HG02840 (cell line): ENCODE measurements at regions not wholly inside any gene's neighbourhood (a gene's known extent, or its start where the extent isn't known, plus 50 kb on each side); places are given as distances from the start of the nearest gene placed in this dataset.

Experiments used
- ATAC-seq: cut with Tn5 transposase; IDR thresholded peaks from one replicate; pipeline ENCODE4 v1.9.1; 2021; ENCODE audit warnings: mild to moderate bottlenecking, moderate library complexity, moderate number of reproducible peaks; ENCODE audit not compliant: unreplicated experiment, low FRiP score

DNA sequence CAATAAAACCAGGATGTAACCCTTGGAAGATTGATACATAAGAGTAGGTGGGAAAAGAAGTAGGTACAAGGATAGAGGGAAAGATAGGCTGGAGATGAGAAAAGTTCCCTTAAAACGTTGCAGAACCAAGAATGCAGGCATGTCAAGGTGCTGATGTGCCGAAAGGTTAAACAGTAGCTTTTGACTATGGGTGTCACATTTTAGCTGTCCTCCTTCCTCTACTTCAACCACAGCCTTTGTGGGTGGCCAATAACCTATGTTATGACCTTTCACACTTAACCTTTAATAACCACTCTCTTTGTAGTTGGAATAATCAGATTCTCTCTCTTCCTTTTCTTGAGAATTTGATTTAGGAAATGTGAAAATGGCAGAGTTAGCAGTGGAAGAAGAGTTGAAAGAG lies 184.5 kb upstream of the GAP43 start:
- no peak for ATAC-seq

DNA sequence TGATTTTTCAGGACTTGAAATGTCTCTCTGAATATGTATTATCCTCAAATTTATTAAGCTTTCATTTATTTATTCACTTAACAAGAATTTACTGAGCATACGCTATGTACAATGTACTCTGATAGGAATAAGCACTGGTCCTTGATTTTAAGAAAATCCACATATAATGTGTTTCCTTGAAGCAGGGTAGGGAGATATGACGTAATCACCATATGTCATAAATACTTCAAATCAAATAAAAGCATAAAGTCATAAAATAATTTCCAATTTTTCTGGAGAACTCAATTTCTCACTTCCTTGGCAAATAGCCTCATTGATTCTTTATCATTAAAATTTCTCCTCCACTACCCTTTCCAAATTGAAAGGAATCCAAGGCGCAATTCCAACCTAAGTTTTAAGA lies 177.8 kb upstream of the GAP43 start:
- ATAC-seq: no peak

DNA sequence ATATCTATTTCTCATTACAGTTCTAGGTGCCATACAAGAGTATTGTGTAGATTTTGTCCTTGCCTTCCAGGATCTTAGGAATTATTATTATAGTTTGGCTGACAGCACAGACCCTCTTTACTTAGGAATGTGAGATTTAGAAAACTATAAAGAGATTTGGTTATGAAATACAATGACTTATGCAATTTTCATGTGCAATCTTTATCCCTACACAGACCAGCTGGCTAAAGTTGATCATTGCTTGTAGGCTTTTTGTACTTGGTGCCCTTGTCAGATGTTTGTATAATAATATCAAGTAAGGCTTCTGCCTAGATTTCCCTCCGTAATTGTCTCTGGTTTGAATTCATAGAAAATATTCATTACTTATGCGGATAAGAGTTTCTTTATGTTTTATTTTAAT lies 174.5 kb upstream of the GAP43 start:
- ATAC-seq: no peak

DNA sequence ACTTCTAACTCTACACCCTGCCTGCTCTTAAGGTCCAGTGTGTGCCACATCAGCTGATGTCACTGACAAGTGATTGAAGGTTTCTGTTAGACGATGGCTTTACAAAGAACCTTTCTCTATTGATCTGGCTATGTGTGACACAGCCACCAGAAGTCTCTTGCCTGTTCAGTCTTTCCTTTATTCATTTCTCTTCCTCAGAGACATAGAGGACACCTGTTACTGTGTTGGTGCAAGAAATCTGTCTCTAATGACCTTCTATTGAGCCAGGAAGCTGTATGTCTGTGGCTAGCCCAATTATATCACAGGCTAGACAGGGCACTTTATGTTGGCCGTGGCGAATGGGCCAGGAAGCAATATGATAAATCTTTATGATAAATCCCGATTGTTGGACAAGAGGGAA lies 173.3 kb upstream of the GAP43 start:
- no peak for ATAC-seq

DNA sequence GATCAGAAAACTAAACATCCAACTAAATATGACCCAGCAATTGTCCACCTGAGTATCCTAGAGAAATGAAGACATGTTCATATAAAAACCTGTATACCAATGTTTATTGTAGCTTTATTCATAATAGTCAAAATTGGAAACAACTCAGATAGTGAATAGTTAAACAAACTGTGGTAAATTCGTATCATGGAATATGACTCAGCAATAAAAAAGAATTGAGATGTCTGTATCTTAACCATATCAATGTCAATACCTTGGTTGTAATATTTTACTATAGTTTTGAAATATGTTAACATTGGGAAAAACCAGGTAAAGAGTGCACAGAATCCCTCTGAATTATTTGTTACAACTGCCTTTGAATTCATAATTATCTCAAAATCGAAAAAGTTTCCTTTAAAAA lies 159.3 kb upstream of the GAP43 start:
- no peak for ATAC-seq

DNA sequence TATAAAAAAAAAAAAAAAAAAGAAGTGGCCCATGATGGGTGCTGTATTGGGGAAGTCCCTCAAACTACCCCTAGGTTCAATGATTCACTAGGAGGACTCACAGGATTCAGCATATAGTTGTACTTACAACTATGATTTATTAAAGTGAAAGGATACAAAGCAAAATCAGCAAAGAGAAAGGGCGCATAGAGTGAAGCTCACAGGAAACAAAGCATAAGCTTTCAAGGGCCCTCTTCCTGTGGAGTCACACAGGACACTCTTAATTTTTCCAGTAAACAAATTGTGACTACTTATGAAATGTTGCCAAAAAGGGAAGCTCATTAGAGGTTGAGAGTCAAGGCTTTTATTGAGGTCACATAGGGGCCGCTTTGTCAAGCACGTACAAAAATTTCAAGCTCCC lies 153.7 kb upstream of the GAP43 start:
- peak; percentile 67 for ATAC-seq

DNA sequence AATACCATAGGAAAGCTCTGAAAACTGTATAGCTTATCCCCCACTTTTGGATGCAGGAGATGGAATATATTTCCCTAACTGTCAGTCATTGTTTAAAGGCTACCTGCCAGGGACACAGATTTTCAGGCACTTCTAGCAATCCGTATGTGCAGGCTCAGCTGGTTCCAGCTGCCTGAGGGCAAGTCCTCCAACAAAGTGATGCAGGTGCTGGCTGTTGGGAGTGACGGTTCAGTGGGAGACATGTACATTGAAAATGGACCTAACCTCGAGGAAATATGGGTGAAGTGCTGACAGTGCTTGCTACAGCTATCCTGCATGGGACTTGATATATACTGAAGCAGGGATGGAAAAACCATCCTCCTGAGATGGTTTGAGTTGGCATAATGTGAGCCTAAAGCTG lies 153.1 kb upstream of the GAP43 start:
- ATAC-seq: no peak

DNA sequence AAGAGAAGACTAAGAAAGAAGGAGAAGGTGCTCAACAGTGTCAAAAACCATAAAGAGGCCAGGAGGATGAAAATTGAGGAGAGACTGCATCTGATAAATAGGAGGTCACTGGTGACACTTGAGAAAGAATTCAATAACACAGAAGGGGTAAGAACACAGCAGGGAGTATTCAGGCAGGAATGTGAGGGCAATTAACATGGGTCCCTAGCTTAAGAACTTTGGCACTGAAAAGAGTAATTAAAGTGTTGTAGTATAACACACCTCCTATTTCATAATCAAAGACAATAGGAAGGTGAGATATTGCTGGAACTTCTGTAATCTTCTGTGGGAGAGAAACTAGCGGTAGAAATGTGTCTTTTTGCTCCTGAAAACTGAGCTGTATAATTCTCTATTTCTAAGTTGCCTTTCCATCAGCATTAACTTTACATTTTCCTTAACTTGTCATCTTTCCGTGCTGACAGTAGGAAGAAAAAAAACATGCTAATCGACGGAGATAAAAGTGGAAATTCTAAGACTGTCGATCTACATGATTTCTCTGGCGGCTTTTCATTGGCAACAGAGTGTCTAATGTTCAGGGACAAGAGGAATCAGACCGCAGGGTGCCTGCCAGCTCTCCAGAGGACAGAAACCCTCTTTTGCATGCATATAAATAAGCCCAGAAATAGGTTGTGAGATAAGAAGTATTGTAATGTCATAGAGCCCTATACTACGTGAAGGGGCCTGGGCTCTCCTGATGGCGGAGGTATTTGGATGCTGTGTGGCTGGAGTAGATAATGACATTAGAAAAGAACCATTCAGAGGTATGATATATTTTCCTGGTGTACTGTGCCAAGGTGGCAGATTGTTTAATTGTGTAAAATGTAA lies 147.9 kb upstream of the GAP43 start:
- ATAC-seq: no peak

DNA sequence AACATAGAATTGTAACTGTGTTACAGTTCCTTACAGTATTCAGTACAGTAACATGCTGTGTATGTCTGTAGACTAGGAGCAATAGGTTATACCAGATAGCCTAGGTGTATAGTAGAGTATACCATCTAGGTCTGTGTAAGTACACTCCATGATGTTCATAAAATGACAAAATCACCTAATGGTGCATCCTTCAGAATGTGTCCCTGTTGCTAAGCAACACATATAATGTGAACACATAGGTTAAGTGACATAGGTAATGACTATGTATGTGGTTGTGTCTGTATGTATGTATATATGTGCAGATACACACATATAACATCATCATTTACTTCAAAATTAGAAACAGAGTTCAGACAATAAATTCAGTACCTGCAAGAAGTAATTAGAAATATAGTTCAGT lies 146.8 kb upstream of the GAP43 start:
- no peak for ATAC-seq

DNA sequence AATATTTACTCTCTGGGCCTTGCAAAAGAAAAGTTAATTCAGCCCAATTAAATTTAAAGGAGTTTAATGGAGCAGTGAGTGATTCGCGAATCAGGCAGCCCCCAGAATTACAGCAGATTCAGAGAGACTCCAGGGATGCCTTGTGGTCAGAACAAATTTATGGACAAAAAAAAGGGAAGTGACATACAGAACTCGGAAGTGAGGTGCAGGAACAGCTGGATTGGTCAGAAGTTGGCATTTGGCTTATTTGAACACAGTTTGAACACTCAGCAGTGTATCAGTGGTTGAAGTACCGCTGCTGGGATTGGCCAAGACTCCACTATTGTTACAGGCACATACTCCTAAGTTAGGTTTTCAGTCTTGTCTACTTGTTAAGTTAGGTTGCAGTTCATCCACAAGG lies 145.0 kb upstream of the GAP43 start:
- ATAC-seq: no peak

DNA sequence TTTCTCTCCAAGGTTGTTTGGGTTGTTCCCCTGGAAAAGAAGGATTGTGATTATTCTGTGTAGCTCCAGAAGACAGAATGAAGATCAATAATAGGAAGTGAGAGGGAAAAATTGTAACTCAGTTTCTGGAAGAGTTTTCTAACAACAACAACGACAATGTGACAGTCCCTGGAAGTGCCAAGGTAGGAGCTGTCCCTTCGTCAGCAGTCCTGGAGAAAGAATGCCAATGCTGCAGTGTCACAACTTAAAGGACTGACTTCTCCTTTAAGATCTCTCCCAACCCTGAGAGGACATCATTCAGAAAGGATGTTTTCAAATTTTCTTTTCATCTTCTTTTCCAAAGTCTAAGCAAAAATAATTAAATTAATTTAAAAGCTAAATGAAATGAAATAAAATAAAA lies 136.4 kb upstream of the GAP43 start:
- no peak for ATAC-seq

DNA sequence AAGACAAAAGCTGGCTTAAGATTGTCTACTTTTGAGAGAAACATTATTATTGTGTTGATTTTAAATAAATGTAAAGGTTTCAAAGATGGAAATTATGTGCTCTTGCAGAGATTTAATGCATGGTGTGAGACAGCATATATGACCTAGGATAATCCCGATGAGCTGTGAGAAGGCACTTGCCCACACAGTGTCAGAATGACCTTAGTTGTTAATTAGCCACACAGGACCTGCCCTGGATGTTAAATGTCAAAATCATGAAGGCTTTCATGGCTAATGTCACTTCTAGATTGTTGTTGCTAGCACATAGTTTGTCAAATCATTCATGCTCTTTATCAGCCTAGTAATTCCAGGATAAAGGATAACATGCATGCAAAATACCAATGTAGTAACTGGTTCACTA lies 135.3 kb upstream of the GAP43 start:
- no peak for ATAC-seq

DNA sequence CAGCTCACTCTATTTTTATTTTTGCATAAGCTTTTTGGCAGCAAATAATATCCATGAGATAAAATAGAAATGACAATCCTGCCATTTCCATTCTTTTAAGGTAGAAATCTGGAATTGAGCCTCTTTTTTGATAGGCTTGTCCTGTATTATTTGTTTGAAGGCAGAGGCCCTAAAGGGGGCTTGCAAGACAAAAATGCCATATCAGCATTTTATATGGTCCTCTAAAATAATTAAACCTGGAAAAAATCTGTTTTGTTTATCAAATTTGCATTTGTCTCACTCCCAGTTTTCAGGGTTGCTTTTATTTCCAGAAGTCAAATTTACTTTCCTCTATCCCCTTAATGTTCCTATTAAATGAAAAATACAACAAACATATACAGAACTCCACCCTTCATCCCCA lies 134.9 kb upstream of the GAP43 start:
- no peak for ATAC-seq

DNA sequence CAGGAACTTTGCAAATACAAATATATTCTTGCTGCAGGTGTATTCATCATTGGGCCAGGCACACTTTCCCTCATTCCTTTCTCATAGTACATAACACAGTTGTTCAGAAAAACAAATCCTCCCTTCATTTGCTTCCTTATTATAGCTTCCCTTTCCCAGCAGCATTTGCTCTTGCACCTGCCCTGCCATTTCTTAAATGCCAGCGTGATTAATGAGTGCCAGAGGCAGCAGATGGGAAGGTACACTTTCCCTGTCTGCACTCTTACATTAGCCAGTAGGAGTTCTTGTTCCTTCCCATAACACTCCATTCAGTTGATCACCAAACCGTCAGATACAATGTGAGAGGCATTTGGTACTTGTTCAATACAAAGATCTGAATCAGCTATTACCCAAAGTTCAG lies 128.5 kb upstream of the GAP43 start:
- no peak for ATAC-seq

DNA sequence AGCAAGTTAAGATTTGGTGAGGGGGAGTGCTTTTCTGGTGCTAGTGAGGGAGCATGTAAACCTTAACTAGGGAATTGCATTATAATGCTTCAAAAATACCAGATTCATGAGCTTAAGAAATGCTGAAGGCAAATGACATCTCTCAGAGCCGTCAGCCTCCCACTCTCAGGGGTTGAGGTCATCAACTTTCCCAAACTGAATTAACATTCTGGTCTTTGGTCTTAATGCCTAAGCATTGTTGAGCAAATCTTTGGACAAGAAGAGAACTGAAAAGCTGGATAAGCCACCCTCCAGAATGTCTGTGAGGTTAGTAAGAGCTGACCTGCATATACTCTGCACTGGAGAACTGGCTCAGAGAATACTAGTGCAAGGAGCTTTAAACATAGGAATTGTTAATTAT lies 124.9 kb upstream of the GAP43 start:
- no peak for ATAC-seq

DNA sequence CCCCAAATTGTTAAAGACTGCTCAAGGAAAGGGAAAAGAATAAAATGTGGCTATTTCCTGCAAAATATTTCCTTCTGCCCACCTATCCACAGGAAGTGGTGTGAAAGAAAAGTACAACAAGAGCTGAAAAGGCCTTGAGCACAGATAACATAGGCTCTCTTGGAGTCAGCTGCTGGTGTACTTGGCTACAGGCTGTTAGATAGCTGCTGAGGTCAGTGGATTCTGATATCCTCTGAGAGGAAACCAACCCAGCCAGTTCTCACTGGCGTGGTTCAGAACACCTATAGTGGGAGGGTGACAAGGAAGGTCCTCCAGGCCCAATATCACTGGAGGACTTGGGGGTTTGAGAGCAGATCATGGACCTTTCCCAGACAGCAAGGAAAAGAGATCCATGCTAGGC lies 124.4 kb upstream of the GAP43 start:
- no peak for ATAC-seq

DNA sequence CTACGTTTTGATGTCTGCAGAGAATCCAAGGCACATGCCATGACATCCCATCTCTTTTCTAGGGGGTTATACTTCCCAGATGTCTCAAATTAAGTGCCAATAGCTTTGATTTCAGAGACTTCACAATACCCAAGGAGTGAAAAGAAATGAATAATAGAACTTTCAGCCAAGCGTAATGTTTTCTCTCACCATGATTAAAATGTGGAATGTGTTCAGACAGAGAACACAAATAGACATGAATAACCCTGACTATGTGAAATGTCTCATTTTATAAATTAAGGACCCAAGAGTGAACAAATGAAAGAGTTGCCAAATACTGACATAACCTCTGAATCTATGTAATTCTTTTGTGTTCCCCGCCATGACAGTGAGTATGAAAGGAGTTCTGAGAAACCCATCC lies 123.6 kb upstream of the GAP43 start:
- no peak for ATAC-seq

DNA sequence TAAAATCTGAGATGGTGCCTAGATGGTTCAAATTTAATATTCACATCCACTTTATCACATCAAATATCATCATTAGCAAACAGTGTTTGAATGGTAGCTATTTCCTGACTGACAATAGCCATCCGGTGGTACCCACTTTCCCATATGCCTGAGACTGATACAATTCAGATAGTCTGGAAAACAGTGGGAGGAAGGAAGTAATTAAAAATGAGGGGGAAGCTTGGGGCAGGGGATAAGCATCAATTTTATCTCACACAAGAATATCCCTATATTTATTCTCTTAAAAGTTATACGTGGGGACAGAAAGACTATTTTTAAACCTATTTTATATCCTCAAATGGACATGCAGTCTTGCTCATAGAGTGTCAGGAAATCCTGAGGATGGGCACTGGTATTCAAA lies 122.5 kb upstream of the GAP43 start:
- no peak for ATAC-seq

DNA sequence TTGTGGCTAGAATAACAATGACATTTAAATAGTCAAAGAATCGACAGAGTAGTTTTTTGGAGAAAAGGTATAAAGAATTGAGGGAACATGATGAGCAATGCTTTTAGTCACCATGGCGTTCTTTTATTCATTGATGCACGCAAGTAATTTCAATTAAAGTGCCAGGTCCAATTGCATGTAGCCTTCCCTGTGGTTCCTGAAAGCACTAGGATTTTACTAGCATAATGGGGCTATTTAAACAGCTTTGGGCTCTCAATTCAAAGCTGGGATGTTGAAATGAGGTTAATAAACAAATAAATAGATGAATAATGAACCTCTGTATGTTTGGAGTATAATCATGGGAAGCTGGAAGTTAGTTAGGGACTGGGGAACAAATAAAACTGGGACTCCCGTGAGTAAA lies 121.2 kb upstream of the GAP43 start:
- no peak for ATAC-seq

DNA sequence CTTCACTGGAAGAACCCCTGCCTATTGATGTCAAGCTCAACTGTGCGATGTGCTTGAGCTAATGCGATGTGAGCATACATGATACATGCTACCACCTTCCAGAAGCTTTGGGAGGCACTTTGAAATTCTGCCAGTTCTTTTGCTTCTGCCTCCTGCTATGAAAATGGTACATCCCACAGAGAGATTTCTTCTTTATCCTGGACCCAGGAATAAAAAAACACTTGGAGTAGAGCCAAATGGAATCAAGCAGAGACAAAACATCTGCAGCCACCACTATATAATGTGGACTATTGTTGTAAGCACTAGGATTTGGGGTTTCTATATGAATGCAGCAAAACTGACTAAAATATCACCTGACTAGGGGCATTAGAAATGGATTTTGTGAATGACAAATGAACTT lies 119.9 kb upstream of the GAP43 start:
- no peak for ATAC-seq

DNA sequence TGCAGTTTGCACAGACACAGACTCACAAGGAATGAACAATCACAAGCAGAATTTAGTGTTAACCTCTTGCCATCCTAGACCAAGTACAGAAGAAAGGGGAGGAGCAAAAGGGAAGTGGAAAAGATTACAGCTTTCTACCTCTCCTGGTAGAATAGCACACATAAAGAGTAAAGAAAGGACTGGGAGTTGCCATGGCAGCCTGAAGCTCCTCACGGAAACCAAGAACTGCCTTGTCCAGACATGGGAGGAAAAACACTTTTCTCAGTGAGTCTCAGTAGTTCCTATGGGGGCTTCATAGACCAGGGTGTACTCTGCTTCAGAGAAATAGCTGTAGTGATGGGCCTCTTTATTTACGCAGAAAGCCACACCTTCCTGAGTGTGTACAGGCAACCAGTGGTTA lies 114.7 kb upstream of the GAP43 start:
- ATAC-seq: no peak

DNA sequence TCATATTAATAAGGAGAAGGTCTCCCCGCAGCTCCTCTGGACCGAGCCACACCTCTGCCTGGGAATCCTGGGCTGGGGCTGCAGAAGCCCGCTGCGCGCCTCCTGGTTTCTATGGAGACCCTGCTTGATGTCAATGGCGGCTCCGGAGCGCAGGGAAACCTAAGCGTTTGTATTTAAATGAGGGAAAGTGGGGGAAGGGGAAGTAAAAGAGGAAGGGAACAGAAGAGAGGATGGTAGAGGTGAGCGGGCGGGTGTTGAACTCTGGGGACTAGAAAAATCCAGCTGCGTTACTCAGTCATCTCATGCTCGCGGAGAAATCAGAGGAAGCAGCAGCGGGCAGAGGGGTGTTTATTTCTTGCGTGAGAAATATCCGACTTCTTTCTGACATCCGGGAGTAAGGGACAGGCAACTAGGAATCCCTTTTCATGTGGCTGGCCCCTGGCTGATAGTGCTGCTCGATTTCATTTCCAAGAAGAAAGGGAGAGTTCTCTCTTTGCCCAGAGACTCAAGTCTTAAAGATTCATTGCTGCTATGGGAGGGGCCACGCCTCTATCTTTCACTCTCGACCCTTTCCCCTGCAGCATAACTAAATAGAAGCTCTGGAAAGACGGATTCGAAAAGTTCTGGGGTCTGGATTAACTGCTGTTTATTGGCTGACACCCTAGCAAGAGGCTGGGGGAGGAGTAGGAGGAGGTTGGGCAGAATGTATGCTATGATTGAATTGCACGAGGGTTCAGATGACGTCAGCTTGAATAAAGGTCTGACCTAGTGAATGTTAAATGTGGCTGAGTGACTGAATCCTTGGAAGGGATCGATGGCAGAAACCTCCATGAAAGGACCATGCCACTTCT lies 110.5 kb upstream of the GAP43 start:
- ATAC-seq: no peak
